Right lobe of liver (tissue), 4 donors: ENCODE measurements at regions not wholly inside any gene's neighbourhood (a gene's known extent, or its start where the extent isn't known, plus 50 kb on each side); places are given as distances from the start of the nearest gene placed in this dataset.

Source experiments
- CTCF ChIP-seq, 4 donors: fragments of 200-600 bp in 3 of 4; fragments of 450-650 bp in 1 of 4; IDR thresholded peaks; one replicate each; pipeline versions ENCODE4 v1.5.1 to v1.8.0; 2016 to 2022; ENCODE audit warnings: antibody characterized with exemption in 4 of 4, mild to moderate bottlenecking in 2 of 4
- POLR2A ChIP-seq: fragments of 450-650 bp; IDR thresholded peaks from one replicate; pipeline ENCODE4 v1.6.1; 2017; ENCODE audit warnings: antibody characterized with exemption, mild to moderate bottlenecking
- donor health status: DM: no; HTN: no; CAD: no.
- donor health status: DM: no; HTN: no; CAD: no.
- donor health status: DM: no; HTN: yes; CAD: no.

GRCh38 chr4:185899833-185900232 is 87.8 kb upstream of the SORBS2 start:
- TF ChIP-seq CTCF (IDR thresholded peaks at IDR 0.05) (no peak), POLR2A (no peak)
